ENCODE measurements at regions not wholly inside any gene's neighbourhood (a gene's known extent, or its start where the extent isn't known, plus 50 kb on each side); places are given as distances from the start of the nearest gene placed in this dataset.

DNA sequence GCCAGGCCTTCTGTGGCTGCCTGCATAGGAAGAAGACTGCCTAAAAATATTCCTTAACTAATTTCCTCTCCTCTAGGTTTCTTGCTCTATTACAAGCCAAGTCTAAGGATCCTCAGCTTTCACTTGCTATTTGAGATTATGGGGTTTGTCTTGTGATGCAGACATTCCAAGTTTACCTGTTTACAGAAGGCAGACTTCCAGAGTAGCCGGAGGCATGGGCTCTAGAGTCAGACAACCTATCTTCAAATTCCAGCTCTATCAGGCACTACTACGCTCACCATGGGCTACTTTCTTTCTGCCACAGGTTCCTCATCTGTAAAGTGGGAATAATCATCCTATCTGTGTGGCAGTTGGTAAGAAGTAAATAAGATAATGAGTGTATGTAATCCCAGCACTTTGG, 95.6 kb upstream of the BCL6 start:
- TF ChIP-seq, protein P1, sequence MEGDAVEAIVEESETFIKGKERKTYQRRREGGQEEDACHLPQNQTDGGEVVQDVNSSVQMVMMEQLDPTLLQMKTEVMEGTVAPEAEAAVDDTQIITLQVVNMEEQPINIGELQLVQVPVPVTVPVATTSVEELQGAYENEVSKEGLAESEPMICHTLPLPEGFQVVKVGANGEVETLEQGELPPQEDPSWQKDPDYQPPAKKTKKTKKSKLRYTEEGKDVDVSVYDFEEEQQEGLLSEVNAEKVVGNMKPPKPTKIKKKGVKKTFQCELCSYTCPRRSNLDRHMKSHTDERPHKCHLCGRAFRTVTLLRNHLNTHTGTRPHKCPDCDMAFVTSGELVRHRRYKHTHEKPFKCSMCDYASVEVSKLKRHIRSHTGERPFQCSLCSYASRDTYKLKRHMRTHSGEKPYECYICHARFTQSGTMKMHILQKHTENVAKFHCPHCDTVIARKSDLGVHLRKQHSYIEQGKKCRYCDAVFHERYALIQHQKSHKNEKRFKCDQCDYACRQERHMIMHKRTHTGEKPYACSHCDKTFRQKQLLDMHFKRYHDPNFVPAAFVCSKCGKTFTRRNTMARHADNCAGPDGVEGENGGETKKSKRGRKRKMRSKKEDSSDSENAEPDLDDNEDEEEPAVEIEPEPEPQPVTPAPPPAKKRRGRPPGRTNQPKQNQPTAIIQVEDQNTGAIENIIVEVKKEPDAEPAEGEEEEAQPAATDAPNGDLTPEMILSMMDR (IDR thresholded peaks at IDR 0.05): no peak
- TF ChIP-seq REST (IDR thresholded peaks at IDR 0.05; ENCODE audit: insufficient read depth in 1 of 2, low read depth in 2 of 2, low read length in 1 of 2) (no peak), POLR2AphosphoS5 (IDR thresholded peaks at IDR 0.05; ENCODE audit: low read depth, low read length) (no peak), TCF7L2 (IDR thresholded peaks at IDR 0.05; ENCODE audit: low read depth, low read length) (no peak), SIN3A (IDR thresholded peaks at IDR 0.05; ENCODE audit: borderline replicate concordance, insufficient read depth, low read depth, low read length) (no peak)

Data from Panc1 (cell line).